ENCODE measurements at regions not wholly inside any gene's neighbourhood (a gene's known extent, or its start where the extent isn't known, plus 50 kb on each side); places are given as distances from the start of the nearest gene placed in this dataset.

DNA sequence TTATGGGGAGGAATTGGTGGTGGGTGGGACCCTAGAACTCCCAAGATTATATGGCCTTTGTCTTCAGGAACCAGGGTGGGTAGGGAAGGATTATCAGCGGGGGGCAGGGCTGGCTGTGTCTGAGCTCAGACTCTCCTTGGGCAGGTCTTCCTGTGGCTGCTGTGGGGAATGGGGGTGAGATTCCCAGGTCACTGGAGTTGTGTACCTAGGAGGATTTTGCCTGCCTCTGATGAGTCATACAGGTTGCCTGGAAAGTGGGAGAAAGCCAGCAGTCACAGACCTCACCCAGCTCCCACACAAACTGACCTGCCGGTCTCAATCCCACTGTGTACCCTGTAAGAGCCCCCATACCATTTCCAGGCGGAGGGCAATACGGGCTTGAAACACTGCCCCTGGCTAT, 209.9 kb upstream of the CNTN3 start:
- no peaks in the 10 kb centered on the region for H3K27me3 ChIP-seq
- no peak for DNase-seq

DNA sequence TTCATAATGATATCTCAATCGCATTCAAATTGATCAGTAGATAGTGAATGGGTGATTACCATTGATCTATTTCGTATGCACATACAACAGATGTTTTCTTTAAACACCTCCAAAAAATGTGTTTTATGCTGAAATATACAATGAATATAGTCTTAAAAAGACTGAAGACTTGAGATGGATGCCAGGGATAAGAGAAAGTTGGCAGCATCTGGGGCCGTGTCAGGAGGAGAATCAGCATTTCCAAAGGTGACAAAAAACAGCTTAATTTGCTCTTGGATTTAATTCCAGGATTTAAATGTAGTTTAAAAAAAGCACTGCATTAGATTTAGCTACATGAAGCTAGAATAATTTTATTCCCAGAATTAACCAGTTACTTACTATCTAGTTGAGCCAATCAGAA, 199.7 kb upstream of the CNTN3 start:
- H3K36me3 ChIP-seq = no peaks in the 10 kb centered on the region
- TF ChIP-seq, protein P1, sequence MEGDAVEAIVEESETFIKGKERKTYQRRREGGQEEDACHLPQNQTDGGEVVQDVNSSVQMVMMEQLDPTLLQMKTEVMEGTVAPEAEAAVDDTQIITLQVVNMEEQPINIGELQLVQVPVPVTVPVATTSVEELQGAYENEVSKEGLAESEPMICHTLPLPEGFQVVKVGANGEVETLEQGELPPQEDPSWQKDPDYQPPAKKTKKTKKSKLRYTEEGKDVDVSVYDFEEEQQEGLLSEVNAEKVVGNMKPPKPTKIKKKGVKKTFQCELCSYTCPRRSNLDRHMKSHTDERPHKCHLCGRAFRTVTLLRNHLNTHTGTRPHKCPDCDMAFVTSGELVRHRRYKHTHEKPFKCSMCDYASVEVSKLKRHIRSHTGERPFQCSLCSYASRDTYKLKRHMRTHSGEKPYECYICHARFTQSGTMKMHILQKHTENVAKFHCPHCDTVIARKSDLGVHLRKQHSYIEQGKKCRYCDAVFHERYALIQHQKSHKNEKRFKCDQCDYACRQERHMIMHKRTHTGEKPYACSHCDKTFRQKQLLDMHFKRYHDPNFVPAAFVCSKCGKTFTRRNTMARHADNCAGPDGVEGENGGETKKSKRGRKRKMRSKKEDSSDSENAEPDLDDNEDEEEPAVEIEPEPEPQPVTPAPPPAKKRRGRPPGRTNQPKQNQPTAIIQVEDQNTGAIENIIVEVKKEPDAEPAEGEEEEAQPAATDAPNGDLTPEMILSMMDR (IDR thresholded peaks at IDR 0.05; ENCODE audit: low read depth, low read length) = no peak
- H3K27me3 ChIP-seq = no peaks in the 10 kb centered on the region
- no peaks in the 10 kb centered on the region for H3K4me1 ChIP-seq
- no peak overlapping the region for H3K4me3 ChIP-seq (ENCODE audit: low read depth, low read length)
- no peaks in the 10 kb centered on the region for H3K9me3 ChIP-seq
- DNase-seq = no peak

More for the DNA sequence above, 209.9 kb upstream of the CNTN3 start:
- H3K36me3 ChIP-seq = no peaks in the 10 kb centered on the region
- no peaks in the 10 kb centered on the region for H3K4me1 ChIP-seq
- TF ChIP-seq, protein P1 (IDR thresholded peaks at IDR 0.05; ENCODE audit: low read depth, low read length) = no peak
- H3K4me3 ChIP-seq (ENCODE audit: low read depth, low read length) = no peak overlapping the region
- H3K9me3 ChIP-seq = no peaks in the 10 kb centered on the region

GRCh38 chr3:74812756-74813155, 198.3 kb upstream of the CNTN3 start:
- Histone ChIP-seq H3K4me3 (ENCODE audit: low read depth, low read length) (no peak overlapping the region), H3K4me1 (no peaks in the 10 kb centered on the region), H3K9me3 (no peaks in the 10 kb centered on the region), H3K36me3 (no peaks in the 10 kb centered on the region), H3K27me3 (no peaks in the 10 kb centered on the region)
- DNase-seq = no peak
- TF ChIP-seq, protein P1 (IDR thresholded peaks at IDR 0.05; ENCODE audit: low read depth, low read length) = no peak

DNA sequence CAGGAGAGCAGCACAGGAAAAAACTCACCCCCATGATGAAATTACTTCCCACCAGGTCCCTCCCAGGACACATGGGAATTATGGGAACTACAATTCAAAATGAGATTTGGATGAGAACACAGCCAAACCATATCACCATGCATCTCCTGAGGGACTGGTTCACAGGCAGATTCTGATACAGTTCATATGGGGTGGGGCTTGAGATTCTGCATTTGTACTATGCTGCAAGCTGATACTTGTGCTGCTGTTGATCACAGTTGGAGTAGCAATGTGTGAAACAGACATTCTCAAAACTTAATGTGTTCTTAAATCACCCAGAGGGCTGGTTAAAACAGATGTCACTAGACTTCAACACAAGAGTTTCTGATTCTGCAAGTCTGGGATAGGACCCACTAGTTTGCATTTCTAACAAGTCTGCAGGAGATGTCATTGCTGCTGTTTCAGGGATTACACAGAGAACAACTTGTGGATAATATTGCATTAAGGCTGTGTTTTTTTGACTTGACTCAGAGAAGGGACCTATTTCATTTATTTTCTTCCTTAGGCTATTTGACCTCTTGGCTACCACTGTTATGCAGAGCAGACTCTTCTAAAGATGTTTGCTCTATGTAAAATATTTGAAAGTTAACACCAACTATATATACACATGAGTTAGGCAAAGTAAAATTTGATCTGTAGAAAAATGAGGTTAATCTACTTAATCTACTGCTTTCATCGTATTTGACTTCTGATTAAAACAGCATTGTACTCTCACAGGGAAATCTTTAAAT, 194.2 kb upstream of the CNTN3 start:
- Histone ChIP-seq H3K4me3 (ENCODE audit: low read depth, low read length) (no peak overlapping the region), H3K4me1 (no peaks in the 10 kb centered on the region), H3K9me3 (no peaks in the 10 kb centered on the region), H3K36me3 (no peaks in the 10 kb centered on the region), H3K27me3 (no peaks in the 10 kb centered on the region)
- TF ChIP-seq, protein P1 (IDR thresholded peaks at IDR 0.05; ENCODE audit: low read depth, low read length) = no peak
- DNase-seq = no peak

DNA sequence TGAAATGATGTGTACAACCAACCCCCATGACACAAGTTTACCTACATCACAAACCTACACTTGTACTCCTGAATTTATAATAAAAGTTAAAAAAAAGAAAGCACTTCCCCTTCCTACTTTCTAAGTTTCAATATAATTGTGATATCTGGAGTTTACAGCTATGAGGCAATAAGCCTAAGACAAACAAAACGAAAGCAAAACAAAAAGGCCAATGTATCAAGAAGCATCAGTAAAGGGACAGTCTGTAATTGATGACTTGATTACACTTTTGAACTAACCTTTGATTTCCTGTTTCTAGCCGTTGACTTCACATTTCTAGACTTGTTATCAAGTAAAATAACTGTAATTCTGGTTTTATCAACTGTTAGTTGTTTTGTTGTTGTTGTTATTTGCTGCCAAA, 187.5 kb upstream of the CNTN3 start:
- DNase-seq = no peak
- Histone ChIP-seq H3K9me3 (no peaks in the 10 kb centered on the region), H3K4me1 (no peaks in the 10 kb centered on the region), H3K36me3 (no peaks in the 10 kb centered on the region), H3K4me3 (ENCODE audit: low read depth, low read length) (no peak overlapping the region), H3K27me3 (no peaks in the 10 kb centered on the region)
- TF ChIP-seq, protein P1 (IDR thresholded peaks at IDR 0.05; ENCODE audit: low read depth, low read length) = no peak

DNA sequence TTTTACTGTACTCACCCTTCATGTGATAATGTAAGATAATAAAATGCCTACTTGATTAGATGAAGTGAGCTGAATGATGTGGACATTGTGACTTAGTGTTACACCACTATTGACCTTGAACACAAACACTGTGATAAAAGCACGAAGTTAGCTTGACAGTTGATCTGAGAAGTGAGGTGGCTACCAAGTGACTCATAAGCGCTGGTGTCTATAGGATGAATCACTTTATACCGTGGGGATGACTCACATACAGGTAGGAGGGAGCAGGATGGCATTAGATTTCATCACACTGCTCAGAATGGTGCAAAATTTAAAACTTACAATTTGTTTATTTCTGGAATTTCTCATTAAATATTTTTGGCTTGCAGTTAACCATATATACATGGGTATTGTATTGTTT, 174.7 kb upstream of the CNTN3 start:
- Histone ChIP-seq H3K27me3 (no peaks in the 10 kb centered on the region), H3K9me3 (no peaks in the 10 kb centered on the region; the same call in 1 of the 2 replicates), H3K36me3 (no peaks in the 10 kb centered on the region), H3K4me3 (ENCODE audit: low read depth, low read length) (no peak overlapping the region), H3K4me1 (no peaks in the 10 kb centered on the region)
- TF ChIP-seq, protein P1 (IDR thresholded peaks at IDR 0.05; ENCODE audit: low read depth, low read length) = no peak
- DNase-seq = no peak

Measured in BE2C (cell line).